ENCODE measurements at regions not wholly inside any gene's neighbourhood (a gene's known extent, or its start where the extent isn't known, plus 50 kb on each side); places are given as distances from the start of the nearest gene placed in this dataset.

GRCh38 chr5:45195026-45195425, 386.3 kb downstream of the MRPS30 start:
- H3K4me1 Mint-ChIP-seq, result no peaks in the 10 kb centered on the region
- ATAC-seq (replicated peaks; ENCODE audit: extremely low read depth, poor library complexity, severe bottlenecking) (no peak), DNase-seq (ENCODE audit: low spot score in 2 of 2) (no peak)
- H3K4me3 Mint-ChIP-seq, result no peak overlapping the region
- no peaks in the 10 kb centered on the region for H3K27me3 Mint-ChIP-seq
- peaks cover 28% of the 10 kb centered on the region for H3K9me3 Mint-ChIP-seq
- H3K36me3 Mint-ChIP-seq (ENCODE audit: insufficient read depth), result peaks cover 2% of the 10 kb centered on the region
- no peak overlapping the region for H3K27ac Mint-ChIP-seq (ENCODE audit: low read depth)

All from central memory CD8-positive, alpha-beta T cell (primary cell).